HEK293T (cell line): ENCODE measurements at regions not wholly inside any gene's neighbourhood (a gene's known extent, or its start where the extent isn't known, plus 50 kb on each side); places are given as distances from the start of the nearest gene placed in this dataset.

Experiments
- ARNT ChIP-seq: fragments of 450-650 bp; IDR thresholded peaks from 2 replicates; pipeline ENCODE4 v1.6.1; 2017; ENCODE audit warnings: mild to moderate bottlenecking
- BHLHE40 ChIP-seq: fragments of 450-650 bp; IDR thresholded peaks from 2 replicates; pipeline ENCODE4 v1.6.1; 2016; ENCODE audit warnings: mild to moderate bottlenecking, moderate library complexity, borderline replicate concordance
- CTBP1 ChIP-seq: fragments of 450-650 bp; IDR thresholded peaks from 2 replicates; pipeline ENCODE4 v1.6.1; 2016; ENCODE audit warnings: borderline replicate concordance
- ELF4 ChIP-seq: fragments of 450-650 bp; IDR thresholded peaks from 2 replicates; pipeline ENCODE4 v1.6.1; 2017; ENCODE audit warnings: antibody characterized with exemption
- FOXA1 ChIP-seq: fragments of 450-650 bp; IDR thresholded peaks from 2 replicates; pipeline ENCODE4 v1.6.1; 2016; ENCODE audit warnings: mild to moderate bottlenecking
- FOXK2 ChIP-seq: fragments of 450-650 bp; IDR thresholded peaks from 2 replicates; pipeline ENCODE4 v1.6.1; 2016; ENCODE audit warnings: mild to moderate bottlenecking
- FOXM1 ChIP-seq: fragments of 450-650 bp; IDR thresholded peaks from 2 replicates; pipeline ENCODE4 v1.6.1; 2017; ENCODE audit warnings: mild to moderate bottlenecking, borderline replicate concordance
- HDGF ChIP-seq: fragments of 450-650 bp; IDR thresholded peaks from 2 replicates; pipeline ENCODE4 v1.6.1; 2017; ENCODE audit warnings: antibody characterized with exemption, borderline replicate concordance
- L3MBTL2 ChIP-seq: fragments of 450-650 bp; conservative IDR thresholded peaks from 2 replicates; pipeline ENCODE4 v1.6.1; 2016; ENCODE audit warnings: mild to moderate bottlenecking
- SP1 ChIP-seq: fragments of 450-650 bp; IDR thresholded peaks from 2 replicates; pipeline ENCODE4 v1.6.1; 2017
- SUZ12 ChIP-seq: fragments of 450-650 bp; IDR thresholded peaks from 2 replicates; pipeline ENCODE4 v1.6.1; 2016; ENCODE audit warnings: mild to moderate bottlenecking
- TARDBP ChIP-seq: fragments of 450-650 bp; IDR thresholded peaks from 2 replicates; pipeline ENCODE4 v1.6.1; 2016
- ZNF384 ChIP-seq: fragments of 450-650 bp; IDR thresholded peaks from 2 replicates; pipeline ENCODE4 v1.6.1; 2016

DNA sequence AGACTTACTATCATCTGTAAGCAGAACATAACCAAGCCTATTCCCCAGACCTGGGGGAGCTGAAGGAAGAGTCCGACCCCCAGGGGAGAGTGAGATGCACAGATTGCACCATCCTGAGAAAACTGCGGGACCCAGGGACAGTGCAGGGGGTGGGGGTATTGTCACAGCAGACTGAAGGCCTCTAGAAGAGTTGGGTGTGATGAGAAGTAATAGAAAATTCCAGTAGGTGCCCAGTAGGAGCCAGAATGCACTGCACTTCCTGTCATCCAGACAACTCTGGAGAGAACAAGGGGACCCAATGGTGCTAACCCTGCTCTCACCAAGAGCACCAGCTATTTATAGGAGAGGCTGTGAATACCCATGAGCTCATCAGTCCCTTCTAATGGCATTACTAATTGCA is 190.1 kb downstream of the BCL11B start:
- TF ChIP-seq FOXA1 (no peak), SP1 (no peak), FOXM1 (no peak), SUZ12 (no peak), ZNF384 (no peak), ELF4 (no peak), HDGF (no peak), BHLHE40 (no peak), ARNT (no peak), FOXK2 (no peak), CTBP1 (no peak), TARDBP (no peak), L3MBTL2 (no peak)
